ENCODE measurements at regions not wholly inside any gene's neighbourhood (a gene's known extent, or its start where the extent isn't known, plus 50 kb on each side); places are given as distances from the start of the nearest gene placed in this dataset.

DNA sequence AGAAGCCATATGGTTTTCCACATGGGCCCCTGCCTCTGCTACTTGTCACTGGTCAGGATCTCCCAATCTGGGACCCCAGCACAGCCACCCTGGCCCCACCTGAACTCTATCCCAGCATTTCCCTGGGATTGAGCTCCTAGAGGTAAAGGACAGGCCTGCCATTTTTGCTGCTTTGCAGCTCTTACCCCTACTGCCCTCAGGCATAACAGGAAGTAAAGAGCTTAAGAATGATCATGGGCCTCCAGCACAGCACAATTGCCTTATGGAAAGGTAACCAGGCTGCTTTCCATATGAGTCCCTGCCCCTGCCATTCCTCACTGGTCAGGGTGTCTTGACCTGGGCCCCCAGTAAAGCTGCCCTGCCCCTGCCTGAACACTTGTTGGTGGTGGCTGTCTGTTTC, 196.6 kb upstream of the XIST start:
- TF ChIP-seq, protein P1, sequence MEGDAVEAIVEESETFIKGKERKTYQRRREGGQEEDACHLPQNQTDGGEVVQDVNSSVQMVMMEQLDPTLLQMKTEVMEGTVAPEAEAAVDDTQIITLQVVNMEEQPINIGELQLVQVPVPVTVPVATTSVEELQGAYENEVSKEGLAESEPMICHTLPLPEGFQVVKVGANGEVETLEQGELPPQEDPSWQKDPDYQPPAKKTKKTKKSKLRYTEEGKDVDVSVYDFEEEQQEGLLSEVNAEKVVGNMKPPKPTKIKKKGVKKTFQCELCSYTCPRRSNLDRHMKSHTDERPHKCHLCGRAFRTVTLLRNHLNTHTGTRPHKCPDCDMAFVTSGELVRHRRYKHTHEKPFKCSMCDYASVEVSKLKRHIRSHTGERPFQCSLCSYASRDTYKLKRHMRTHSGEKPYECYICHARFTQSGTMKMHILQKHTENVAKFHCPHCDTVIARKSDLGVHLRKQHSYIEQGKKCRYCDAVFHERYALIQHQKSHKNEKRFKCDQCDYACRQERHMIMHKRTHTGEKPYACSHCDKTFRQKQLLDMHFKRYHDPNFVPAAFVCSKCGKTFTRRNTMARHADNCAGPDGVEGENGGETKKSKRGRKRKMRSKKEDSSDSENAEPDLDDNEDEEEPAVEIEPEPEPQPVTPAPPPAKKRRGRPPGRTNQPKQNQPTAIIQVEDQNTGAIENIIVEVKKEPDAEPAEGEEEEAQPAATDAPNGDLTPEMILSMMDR (IDR thresholded peaks at IDR 0.05 in 8 of 11, conservative IDR thresholded peaks at IDR 0.05 in 3 of 11): no peak
- TF ChIP-seq POLR2A (IDR thresholded peaks at IDR 0.05): no peak
- no peak for TF ChIP-seq POLR2AphosphoS5 (IDR thresholded peaks at IDR 0.05)
